Psoas muscle (tissue), 7 donors: ENCODE measurements at regions not wholly inside any gene's neighbourhood (a gene's known extent, or its start where the extent isn't known, plus 50 kb on each side); places are given as distances from the start of the nearest gene placed in this dataset.

Source experiments
- ATAC-seq, 4 donors: fragments of 200-7000 bp; cut with Tn5 transposase; one replicate each; pipeline ENCODE4 v1.9.1; 2020; ENCODE audit warnings: moderate library complexity in 3 of 4, mild to moderate bottlenecking in 2 of 4
- DNase-seq, 2 donors: peaks; one replicate each; pipeline ENCODE4 v3.0.0-alpha.2; 2020
- H3K27ac ChIP-seq: fragments of 200-600 bp; one replicate; pipeline ENCODE4 v1.8.0; 2022
- H3K27me3 ChIP-seq, 3 donors: fragments of 200-600 bp in 1 of 3; one replicate each; pipeline versions ENCODE4 v1.6.1 to v1.8.0; 2013 to 2022; ENCODE audit warnings: low read length in 2 of 3, mild to moderate bottlenecking in 2 of 3, moderate library complexity in 1 of 3; ENCODE audit not compliant: insufficient read depth in 3 of 3
- H3K36me3 ChIP-seq, 2 donors: fragments of 200-600 bp in 1 of 2; one replicate each; pipeline versions ENCODE4 v1.6.1 to v1.8.0; 2013 to 2022; ENCODE audit warnings: low read depth in 1 of 2, mild to moderate bottlenecking in 1 of 2, moderate library complexity in 1 of 2; ENCODE audit not compliant: insufficient read depth in 1 of 2
- H3K4me1 ChIP-seq: fragments of 200-600 bp; one replicate; pipeline ENCODE4 v1.8.0; 2022
- H3K4me3 ChIP-seq: fragments of 200-600 bp; one replicate; pipeline ENCODE4 v1.8.0; 2022; ENCODE audit warnings: mild to moderate bottlenecking
- H3K9me3 ChIP-seq: fragments of 200-600 bp; one replicate; pipeline ENCODE4 v1.8.0; 2022
- WGBS, 3 donors: extraction: QIAGEN DNeasy Blood & Tissue Kit; methylation state at CpG; one replicate each; pipeline versions ENCODE4 v1.1.6 to v1.1.7; 2013; 5-methylcytosine and 5-hydroxymethylcytosine counted together
- intact Hi-C, 2 donors: fragments of 100-400 bp; cut with DNase I; formaldehyde crosslinking; loops; one replicate each; pipeline versions ENCODE4 v1.11.0 to v1.14.2; 2022
- TF ChIP-seq, protein P1 (sequence below): fragments of 200-600 bp; IDR thresholded peaks from one replicate; pipeline ENCODE4 v1.8.0; 2022; ENCODE audit warnings: antibody characterized with exemption
- donor health status: healthy with polysubstance abuse.
- donor health status: DM: no; HTN: no; CAD: no; lungs with moderate emphysema.
- donor health status: Bipolar disorder and iron deficiency.
- donor health status: healthy.
- donor health status: DM: yes; HTN: yes; CAD: no.
- donor health status: DM: no; HTN: no; CAD: no.
- donor health status: DM: yes; HTN: yes; CAD: no.

GRCh38 chr4:138485498-138485897 lies 243.3 kb upstream of the SLC7A11 start:
- WGBS, 3 donors = 74 to 80% (median 75%) methylated on average over 3 of the region's 3 CpGs
- Histone ChIP-seq H3K4me1 (peaks cover 6% of the 10 kb centered on the region), H3K9me3 (no peaks in the 10 kb centered on the region), H3K4me3 (no peak overlapping the region), H3K36me3 (no peaks in the 10 kb centered on the region), H3K27me3 (no peaks in the 10 kb centered on the region), H3K27ac (no peak overlapping the region)
- intact Hi-C loops = no loop called here
- no peak for DNase-seq
- TF ChIP-seq, protein P1, sequence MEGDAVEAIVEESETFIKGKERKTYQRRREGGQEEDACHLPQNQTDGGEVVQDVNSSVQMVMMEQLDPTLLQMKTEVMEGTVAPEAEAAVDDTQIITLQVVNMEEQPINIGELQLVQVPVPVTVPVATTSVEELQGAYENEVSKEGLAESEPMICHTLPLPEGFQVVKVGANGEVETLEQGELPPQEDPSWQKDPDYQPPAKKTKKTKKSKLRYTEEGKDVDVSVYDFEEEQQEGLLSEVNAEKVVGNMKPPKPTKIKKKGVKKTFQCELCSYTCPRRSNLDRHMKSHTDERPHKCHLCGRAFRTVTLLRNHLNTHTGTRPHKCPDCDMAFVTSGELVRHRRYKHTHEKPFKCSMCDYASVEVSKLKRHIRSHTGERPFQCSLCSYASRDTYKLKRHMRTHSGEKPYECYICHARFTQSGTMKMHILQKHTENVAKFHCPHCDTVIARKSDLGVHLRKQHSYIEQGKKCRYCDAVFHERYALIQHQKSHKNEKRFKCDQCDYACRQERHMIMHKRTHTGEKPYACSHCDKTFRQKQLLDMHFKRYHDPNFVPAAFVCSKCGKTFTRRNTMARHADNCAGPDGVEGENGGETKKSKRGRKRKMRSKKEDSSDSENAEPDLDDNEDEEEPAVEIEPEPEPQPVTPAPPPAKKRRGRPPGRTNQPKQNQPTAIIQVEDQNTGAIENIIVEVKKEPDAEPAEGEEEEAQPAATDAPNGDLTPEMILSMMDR = no peak
- ATAC-seq = no peak

- DNase-seq (no peak), ATAC-seq (no peak)
- Histone ChIP-seq H3K36me3 (no peaks in the 10 kb centered on the region), H3K27me3 (no peaks in the 10 kb centered on the region), H3K27ac (no peak overlapping the region), H3K4me3 (no peak overlapping the region), H3K9me3 (no peaks in the 10 kb centered on the region), H3K4me1 (no peaks in the 10 kb centered on the region)
- intact Hi-C loops = no loop called here
- TF ChIP-seq, protein P1 = no peak
- 44 to 74% (median 55%) methylated on average over 1 of the region's 1 CpG for WGBS, 3 donors
These were observed 233.0 kb upstream of the SLC7A11 start for GRCh38 chr4:138475116-138475515.

DNA sequence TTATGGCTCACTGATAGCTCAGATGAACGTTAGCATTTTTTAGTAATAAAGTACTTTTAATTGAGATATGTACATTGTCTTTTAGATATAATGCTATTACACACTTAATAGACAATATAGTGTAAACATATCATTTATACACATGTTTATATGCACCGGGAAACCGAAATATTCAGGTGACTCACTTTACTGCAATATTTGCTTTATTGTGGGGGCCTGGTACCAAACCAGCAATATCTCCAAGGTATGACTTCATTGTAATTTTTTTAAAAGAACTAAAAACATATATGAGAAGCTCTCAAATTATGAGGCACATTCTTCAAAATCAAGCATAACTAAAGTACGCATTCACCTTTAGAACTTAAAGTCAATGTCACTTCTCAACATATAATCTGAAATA lies 231.2 kb upstream of the SLC7A11 start:
- Histone ChIP-seq H3K4me1 (no peaks in the 10 kb centered on the region), H3K36me3 (no peaks in the 10 kb centered on the region), H3K27me3 (no peaks in the 10 kb centered on the region), H3K27ac (no peak overlapping the region), H3K9me3 (no peaks in the 10 kb centered on the region), H3K4me3 (no peak overlapping the region)
- ATAC-seq (no peak), DNase-seq (no peak)
- 94 to 98% (median 96%) methylated on average over 4 of the region's 4 CpGs for WGBS, 3 donors
- TF ChIP-seq, protein P1 = no peak
- intact Hi-C loops = no loop called here

- Histone ChIP-seq H3K4me1 (no peaks in the 10 kb centered on the region), H3K9me3 (no peaks in the 10 kb centered on the region), H3K36me3 (no peaks in the 10 kb centered on the region), H3K27ac (no peak overlapping the region), H3K27me3 (no peaks in the 10 kb centered on the region), H3K4me3 (no peak overlapping the region)
- DNase-seq (no peak), ATAC-seq (no peak)
- whole genome bisulfite sequencing, 3 donors = 87 to 91% (median 89%) methylated on average over 6 of the region's 6 CpGs
- TF ChIP-seq, protein P1 = no peak
- intact Hi-C loops = no loop called here
These were observed 218.6 kb upstream of the SLC7A11 start for GRCh38 chr4:138460477-138461414.
